ENCODE measurements at regions not wholly inside any gene's neighbourhood (a gene's known extent, or its start where the extent isn't known, plus 50 kb on each side); places are given as distances from the start of the nearest gene placed in this dataset.

DNA sequence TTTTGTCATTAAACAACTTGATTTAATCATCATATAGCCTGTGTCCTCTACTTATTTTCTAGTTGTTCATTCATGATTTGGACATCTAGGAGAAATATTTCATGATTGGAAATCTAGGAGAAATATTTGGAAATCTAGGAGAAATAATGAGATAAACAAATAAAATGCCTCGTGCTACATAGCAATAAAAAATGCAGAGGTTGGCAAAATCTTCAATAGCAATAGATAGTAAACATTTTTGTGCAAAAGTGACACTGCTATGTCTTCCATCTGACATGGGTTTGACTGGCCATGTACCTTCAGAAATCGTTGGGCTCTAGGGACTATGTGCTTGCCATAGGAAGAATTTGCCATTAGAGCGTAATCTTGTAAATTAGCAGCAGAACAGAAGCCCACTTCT is 1304.5 kb upstream of the ZEB2 start:
- no peak for TF ChIP-seq CTCF (IDR thresholded peaks at IDR 0.05; ENCODE audit: insufficient read depth, low read depth, low read length)
- no peak for DNase-seq (ENCODE audit: low read depth)

GRCh38 chr2:145822892-145823534 is 1303.1 kb upstream of the ZEB2 start:
- TF ChIP-seq CTCF (IDR thresholded peaks at IDR 0.05; ENCODE audit: insufficient read depth, low read depth, low read length), result no peak
- H3K4me3 ChIP-seq (ENCODE audit: low read depth, low read length), result no peak overlapping the region
- no peak for DNase-seq (ENCODE audit: low read depth)

More for the DNA sequence above, 1304.5 kb upstream of the ZEB2 start:
- H3K4me3 ChIP-seq (ENCODE audit: low read depth, low read length), result no peak overlapping the region

DNA sequence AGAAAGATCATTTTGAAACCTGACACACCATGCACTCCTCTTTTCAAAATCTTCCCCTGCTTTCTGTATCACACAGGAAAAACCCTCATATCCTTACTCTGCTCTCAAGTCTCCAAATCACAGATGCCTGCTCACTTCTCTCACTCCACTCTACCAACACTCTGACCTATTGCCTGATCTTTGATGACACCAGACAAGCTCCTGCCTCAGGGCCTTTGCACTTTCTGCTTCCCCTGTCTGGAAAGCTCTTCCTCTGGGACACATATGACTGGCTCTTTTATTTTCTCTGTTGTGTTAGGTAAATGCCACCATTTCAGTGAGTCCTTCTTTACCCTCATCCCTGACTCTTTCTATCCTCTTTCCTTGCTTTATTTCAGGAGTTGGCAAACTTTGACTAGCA is 1300.7 kb upstream of the ZEB2 start:
- no peak for DNase-seq (ENCODE audit: low read depth)
- TF ChIP-seq CTCF (IDR thresholded peaks at IDR 0.05; ENCODE audit: insufficient read depth, low read depth, low read length), result no peak
- H3K4me3 ChIP-seq (ENCODE audit: low read depth, low read length), result no peak overlapping the region

- no peak for TF ChIP-seq CTCF (IDR thresholded peaks at IDR 0.05; ENCODE audit: insufficient read depth, low read depth, low read length)
- no peak overlapping the region for H3K4me3 ChIP-seq (ENCODE audit: low read depth, low read length)
- DNase-seq (ENCODE audit: low read depth), result no peak
These were observed 1299.1 kb upstream of the ZEB2 start for GRCh38 chr2:145818890-145819504.

GRCh38 chr2:145815933-145816332 is 1296.0 kb upstream of the ZEB2 start:
- H3K4me3 ChIP-seq (ENCODE audit: low read depth, low read length), result no peak overlapping the region
- DNase-seq (ENCODE audit: low read depth), result no peak
- no peak for TF ChIP-seq CTCF (IDR thresholded peaks at IDR 0.05; ENCODE audit: insufficient read depth, low read depth, low read length)

DNA sequence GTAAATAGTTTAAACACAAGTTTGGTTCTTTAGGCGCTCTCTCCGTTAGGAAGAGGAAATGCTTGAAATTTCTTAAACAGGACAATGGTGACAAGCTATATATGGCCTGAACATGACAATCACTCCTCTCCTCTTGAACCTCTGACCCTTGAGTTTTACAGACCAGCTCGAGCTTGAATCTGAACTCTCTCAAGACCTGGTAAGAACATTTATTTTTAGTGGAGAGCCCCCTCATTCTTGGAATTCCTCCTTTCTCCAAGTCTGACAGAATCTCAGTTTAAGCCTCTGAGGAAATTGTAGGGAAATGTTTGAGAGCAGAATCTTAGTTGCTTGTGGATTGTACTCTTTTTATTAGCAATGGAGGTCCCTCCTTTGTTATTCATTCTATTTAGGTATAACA is 1293.6 kb upstream of the ZEB2 start:
- TF ChIP-seq CTCF (IDR thresholded peaks at IDR 0.05; ENCODE audit: insufficient read depth, low read depth, low read length), result no peak
- DNase-seq (ENCODE audit: low read depth), result no peak
- H3K4me3 ChIP-seq (ENCODE audit: low read depth, low read length), result no peak overlapping the region

DNA sequence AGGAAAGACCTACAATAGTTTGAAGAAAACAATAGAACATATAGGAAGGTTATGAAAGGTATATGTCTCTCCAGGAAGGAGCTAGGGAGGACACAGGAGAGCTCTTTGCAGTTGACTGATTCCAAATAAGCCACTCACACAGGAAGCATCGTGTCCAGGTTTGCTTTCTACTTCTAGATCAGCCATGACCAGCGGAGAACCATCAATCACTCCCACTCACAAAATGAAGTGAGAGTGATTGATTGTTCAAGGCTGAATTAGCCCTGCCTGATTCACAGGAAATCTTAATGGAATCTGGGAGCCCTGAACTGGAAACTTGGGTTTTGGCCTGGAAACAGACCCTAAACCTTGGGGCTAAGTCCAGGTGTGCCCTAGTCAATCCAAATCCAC is 1292.2 kb upstream of the ZEB2 start:
- no peak for DNase-seq (ENCODE audit: low read depth)
- no peak overlapping the region for H3K4me3 ChIP-seq (ENCODE audit: low read depth, low read length)
- no peak for TF ChIP-seq CTCF (IDR thresholded peaks at IDR 0.05; ENCODE audit: insufficient read depth, low read depth, low read length)
